ENCODE measurements at regions not wholly inside any gene's neighbourhood (a gene's known extent, or its start where the extent isn't known, plus 50 kb on each side); places are given as distances from the start of the nearest gene placed in this dataset.

GRCh38 chr12:105504286-105504685, 173.8 kb downstream of the C12orf75 start:
- no peaks in the 10 kb centered on the region for H3K9me2 ChIP-seq (ENCODE audit: insufficient read depth)
- CTCF ChIA-PET: no interaction called here
- no peaks in the 10 kb centered on the region for H4K20me1 ChIP-seq (ENCODE audit: insufficient read depth)
- intact Hi-C loops (cut with micrococcal nuclease): no loop called here
- H3K9me3 ChIP-seq (ENCODE audit: control insufficient read depth in 1 of 2, insufficient read depth in 1 of 2, low read depth in 1 of 2, low read length in 2 of 2): no peaks in the 10 kb centered on the region
- DNase-seq (ENCODE audit: low read depth, low spot score) (no peak), ATAC-seq (no peak)
- no peak overlapping the region for H2AFZ ChIP-seq (ENCODE audit: low read depth, low read length, poor library complexity, severe bottlenecking)
- no peaks in the 10 kb centered on the region for H3K4me1 ChIP-seq (ENCODE audit: control insufficient read depth in 1 of 2, insufficient read depth in 2 of 2, low read length in 2 of 2)
- no peak overlapping the region for H3K4me2 ChIP-seq (ENCODE audit: low read length)
- peaks cover 20% of the 10 kb centered on the region for H3K27me3 ChIP-seq (ENCODE audit: insufficient read depth, low read length)
- BruUV-seq (replicated peaks): no TSS peak
- POLR2A ChIA-PET: no interaction called here
- H3K36me3 ChIP-seq (ENCODE audit: control insufficient read depth in 1 of 2, insufficient read depth in 2 of 2, low read length in 2 of 2): no peaks in the 10 kb centered on the region
- TF ChIP-seq ELF1 (IDR thresholded peaks at IDR 0.05; ENCODE audit: borderline replicate concordance, low read depth): no peak
- TF ChIP-seq FOSL1 (IDR thresholded peaks at IDR 0.05; ENCODE audit: low read depth): no peak
- no peak for TF ChIP-seq YY1 (IDR thresholded peaks at IDR 0.05; ENCODE audit: extremely low read depth, insufficient replicate concordance, low read depth, low read length)
- TF ChIP-seq SIN3A (IDR thresholded peaks at IDR 0.05; ENCODE audit: low read depth): no peak
- TF ChIP-seq, protein P1, sequence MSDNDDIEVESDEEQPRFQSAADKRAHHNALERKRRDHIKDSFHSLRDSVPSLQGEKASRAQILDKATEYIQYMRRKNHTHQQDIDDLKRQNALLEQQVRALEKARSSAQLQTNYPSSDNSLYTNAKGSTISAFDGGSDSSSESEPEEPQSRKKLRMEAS (IDR thresholded peaks at IDR 0.05): no peak
- TF ChIP-seq, protein P2, sequence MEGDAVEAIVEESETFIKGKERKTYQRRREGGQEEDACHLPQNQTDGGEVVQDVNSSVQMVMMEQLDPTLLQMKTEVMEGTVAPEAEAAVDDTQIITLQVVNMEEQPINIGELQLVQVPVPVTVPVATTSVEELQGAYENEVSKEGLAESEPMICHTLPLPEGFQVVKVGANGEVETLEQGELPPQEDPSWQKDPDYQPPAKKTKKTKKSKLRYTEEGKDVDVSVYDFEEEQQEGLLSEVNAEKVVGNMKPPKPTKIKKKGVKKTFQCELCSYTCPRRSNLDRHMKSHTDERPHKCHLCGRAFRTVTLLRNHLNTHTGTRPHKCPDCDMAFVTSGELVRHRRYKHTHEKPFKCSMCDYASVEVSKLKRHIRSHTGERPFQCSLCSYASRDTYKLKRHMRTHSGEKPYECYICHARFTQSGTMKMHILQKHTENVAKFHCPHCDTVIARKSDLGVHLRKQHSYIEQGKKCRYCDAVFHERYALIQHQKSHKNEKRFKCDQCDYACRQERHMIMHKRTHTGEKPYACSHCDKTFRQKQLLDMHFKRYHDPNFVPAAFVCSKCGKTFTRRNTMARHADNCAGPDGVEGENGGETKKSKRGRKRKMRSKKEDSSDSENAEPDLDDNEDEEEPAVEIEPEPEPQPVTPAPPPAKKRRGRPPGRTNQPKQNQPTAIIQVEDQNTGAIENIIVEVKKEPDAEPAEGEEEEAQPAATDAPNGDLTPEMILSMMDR (IDR thresholded peaks at IDR 0.05 in 2 of 3, conservative IDR thresholded peaks at IDR 0.05 in 1 of 3; ENCODE audit: borderline replicate concordance in 1 of 3, insufficient read depth in 1 of 3, low read depth in 2 of 3, low read length in 2 of 3): 0 out of 6 replicates have a peak, but pooled peaks of 2 of the 3 experiments have one; percentile 12 to 15
- TF ChIP-seq CBX3 (IDR thresholded peaks at IDR 0.05; ENCODE audit: low read depth): no peak
- peak; percentile 11; the same call in 1 of the 2 replicates for TF ChIP-seq RAD21 (IDR thresholded peaks at IDR 0.05; ENCODE audit: low read depth)
- TF ChIP-seq CEBPB (IDR thresholded peaks at IDR 0.05; ENCODE audit: low read depth): no peak
- no peak for TF ChIP-seq EGR1 (IDR thresholded peaks at IDR 0.05; ENCODE audit: low read depth)
- no peak for TF ChIP-seq SP1 (IDR thresholded peaks at IDR 0.05; ENCODE audit: low read depth)
- H3K4me3 ChIP-seq (replicated peaks in 1 of 2; ENCODE audit: low read depth in 1 of 2, low read length in 2 of 2): no peak overlapping the region
- RAD21 ChIA-PET (ENCODE audit: low non-redundant PET in 1 of 2, low total read pairs in 2 of 2, uncharacterized antibody in 2 of 2, unreplicated experiment in 2 of 2): no interaction called here
- no peaks in the 10 kb centered on the region for H3K79me2 ChIP-seq (ENCODE audit: insufficient read depth, low read length)
- no peak overlapping the region for H3K9ac ChIP-seq (ENCODE audit: low read length)
- H3K27ac ChIP-seq (ENCODE audit: low read depth, low read length): no peak overlapping the region
